ENCODE measurements at regions not wholly inside any gene's neighbourhood (a gene's known extent, or its start where the extent isn't known, plus 50 kb on each side); places are given as distances from the start of the nearest gene placed in this dataset.
A peak's percentile ranks its signal among the peaks of the same experiment; 100 is the strongest.
"Not testable (repeated sequence)": the region's sequence is repeated elsewhere in the genome, so short reads cannot be mapped to it uniquely, and the experiment has no call there.

GRCh38 chrX:131853440-131853839, 169.7 kb upstream of the STK26 start:
- no peaks in the 10 kb centered on the region for H3K36me3 Mint-ChIP-seq (ENCODE audit: low read depth)
- no peak overlapping the region for H3K4me3 Mint-ChIP-seq
- H3K27ac Mint-ChIP-seq, result no peak overlapping the region
- no peaks in the 10 kb centered on the region for H3K9me3 Mint-ChIP-seq
- H3K27me3 Mint-ChIP-seq (ENCODE audit: low read depth, poor library complexity), result no peaks in the 10 kb centered on the region
- TF ChIP-seq, protein P1, sequence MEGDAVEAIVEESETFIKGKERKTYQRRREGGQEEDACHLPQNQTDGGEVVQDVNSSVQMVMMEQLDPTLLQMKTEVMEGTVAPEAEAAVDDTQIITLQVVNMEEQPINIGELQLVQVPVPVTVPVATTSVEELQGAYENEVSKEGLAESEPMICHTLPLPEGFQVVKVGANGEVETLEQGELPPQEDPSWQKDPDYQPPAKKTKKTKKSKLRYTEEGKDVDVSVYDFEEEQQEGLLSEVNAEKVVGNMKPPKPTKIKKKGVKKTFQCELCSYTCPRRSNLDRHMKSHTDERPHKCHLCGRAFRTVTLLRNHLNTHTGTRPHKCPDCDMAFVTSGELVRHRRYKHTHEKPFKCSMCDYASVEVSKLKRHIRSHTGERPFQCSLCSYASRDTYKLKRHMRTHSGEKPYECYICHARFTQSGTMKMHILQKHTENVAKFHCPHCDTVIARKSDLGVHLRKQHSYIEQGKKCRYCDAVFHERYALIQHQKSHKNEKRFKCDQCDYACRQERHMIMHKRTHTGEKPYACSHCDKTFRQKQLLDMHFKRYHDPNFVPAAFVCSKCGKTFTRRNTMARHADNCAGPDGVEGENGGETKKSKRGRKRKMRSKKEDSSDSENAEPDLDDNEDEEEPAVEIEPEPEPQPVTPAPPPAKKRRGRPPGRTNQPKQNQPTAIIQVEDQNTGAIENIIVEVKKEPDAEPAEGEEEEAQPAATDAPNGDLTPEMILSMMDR (IDR thresholded peaks at IDR 0.05), result no peak
- H3K4me1 Mint-ChIP-seq, result peaks cover 5% of the 10 kb centered on the region
- no peak for DNase-seq

- Mint-ChIP-seq H3K9me3 (no peaks in the 10 kb centered on the region), H3K4me1 (peaks cover 5% of the 10 kb centered on the region), H3K36me3 (ENCODE audit: low read depth) (no peaks in the 10 kb centered on the region), H3K27me3 (ENCODE audit: low read depth, poor library complexity) (peaks cover 2% of the 10 kb centered on the region), H3K4me3 (no peak overlapping the region), H3K27ac (no peak overlapping the region)
- TF ChIP-seq, protein P1 (IDR thresholded peaks at IDR 0.05), result peak; percentile 17
- DNase-seq, result no peak
Observed at GRCh38 chrX:131854581-131854980, 168.5 kb upstream of the STK26 start.

- Mint-ChIP-seq H3K27me3 (ENCODE audit: low read depth, poor library complexity) (peaks cover 2% of the 10 kb centered on the region), H3K9me3 (no peaks in the 10 kb centered on the region), H3K27ac (no peak overlapping the region), H3K4me3 (no peak overlapping the region), H3K4me1 (no peaks in the 10 kb centered on the region), H3K36me3 (ENCODE audit: low read depth) (no peaks in the 10 kb centered on the region)
- TF ChIP-seq, protein P1 (IDR thresholded peaks at IDR 0.05), result no peak
- DNase-seq, result no peak
Observed at GRCh38 chrX:131861088-131861787, 161.9 kb upstream of the STK26 start.

DNA sequence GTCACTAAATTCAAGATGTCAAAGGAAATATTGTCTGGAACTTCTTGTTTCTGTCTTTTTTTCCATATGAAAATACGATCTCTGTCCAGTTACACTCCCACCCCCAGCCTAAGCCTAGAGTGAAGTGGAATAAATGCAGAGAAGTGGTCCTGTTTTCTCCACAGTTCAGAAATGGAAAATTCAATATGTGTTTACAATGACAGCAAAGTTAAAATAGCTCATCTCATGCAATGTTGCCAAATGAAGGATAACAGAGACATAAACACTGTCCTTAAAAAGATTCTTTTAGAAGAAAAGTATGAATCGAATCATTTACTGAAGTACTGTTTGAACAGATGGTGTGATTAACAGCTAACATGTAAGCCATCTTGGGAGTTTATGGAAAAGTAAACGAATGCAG, 160.8 kb upstream of the STK26 start:
- Mint-ChIP-seq H3K27ac (no peak overlapping the region), H3K4me1 (no peaks in the 10 kb centered on the region), H3K4me3 (no peak overlapping the region), H3K27me3 (ENCODE audit: low read depth, poor library complexity) (peaks cover 3% of the 10 kb centered on the region), H3K9me3 (no peaks in the 10 kb centered on the region), H3K36me3 (ENCODE audit: low read depth) (no peaks in the 10 kb centered on the region)
- DNase-seq, result no peak
- TF ChIP-seq, protein P1 (IDR thresholded peaks at IDR 0.05), result no peak

DNA sequence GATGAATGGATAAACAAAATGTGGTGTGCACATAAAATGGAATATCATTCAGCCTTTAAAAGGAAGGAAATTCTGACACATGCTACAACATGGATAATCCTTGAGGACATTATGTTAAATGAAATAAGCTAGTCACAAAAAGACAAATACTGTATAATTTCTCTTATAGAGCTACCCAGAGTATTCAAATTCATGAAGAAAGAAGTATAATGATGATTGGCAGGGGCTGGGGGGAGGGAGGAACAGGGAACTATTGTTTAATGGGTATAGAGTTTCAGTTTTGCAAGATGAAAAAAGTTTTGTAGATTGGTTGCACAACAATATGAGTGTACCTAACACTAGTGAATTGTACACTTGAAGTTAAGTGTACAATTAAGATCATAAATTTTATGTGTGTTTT, 153.9 kb upstream of the STK26 start:
- Mint-ChIP-seq H3K4me1 (no peaks in the 10 kb centered on the region), H3K9me3 (no peaks in the 10 kb centered on the region), H3K4me3 (no peak overlapping the region), H3K27ac (no peak overlapping the region), H3K27me3 (ENCODE audit: low read depth, poor library complexity) (peaks cover 5% of the 10 kb centered on the region), H3K36me3 (ENCODE audit: low read depth) (no peaks in the 10 kb centered on the region)
- DNase-seq, result no peak
- TF ChIP-seq, protein P1 (IDR thresholded peaks at IDR 0.05), result no peak

DNA sequence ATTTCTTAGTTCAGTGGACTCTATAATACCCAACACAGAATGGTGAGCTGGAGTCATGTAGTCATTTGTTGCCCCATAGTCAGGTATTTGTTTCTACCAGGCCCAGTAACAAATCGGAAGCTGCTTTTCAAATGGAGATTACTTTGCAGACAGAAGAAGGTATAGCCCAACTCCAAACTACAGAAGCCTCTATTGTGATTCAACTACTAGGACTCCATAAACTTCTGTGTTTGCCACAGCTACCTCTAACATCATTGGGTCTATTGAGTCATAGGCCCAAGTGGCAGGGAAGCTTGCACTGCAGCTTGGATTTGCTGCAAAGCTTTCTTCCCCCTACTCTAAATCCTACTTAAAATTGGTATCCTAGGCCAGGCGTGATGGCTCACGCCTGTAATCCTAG, 148.8 kb upstream of the STK26 start:
- TF ChIP-seq, protein P1 (IDR thresholded peaks at IDR 0.05), result no peak
- Mint-ChIP-seq H3K4me3 (no peak overlapping the region), H3K36me3 (ENCODE audit: low read depth) (no peaks in the 10 kb centered on the region), H3K4me1 (no peaks in the 10 kb centered on the region), H3K27ac (no peak overlapping the region), H3K27me3 (ENCODE audit: low read depth, poor library complexity) (peaks cover 3% of the 10 kb centered on the region), H3K9me3 (no peaks in the 10 kb centered on the region)
- no peak for DNase-seq

GRCh38 chrX:131875827-131876226, 147.3 kb upstream of the STK26 start:
- H3K4me1 Mint-ChIP-seq; H3K27me3 Mint-ChIP-seq (ENCODE audit: low read depth, poor library complexity); H3K36me3 Mint-ChIP-seq (ENCODE audit: low read depth); DNase-seq; H3K27ac Mint-ChIP-seq; H3K4me3 Mint-ChIP-seq; H3K9me3 Mint-ChIP-seq: not testable (repeated sequence)

Data from nephron progenitor cell (in vitro differentiated cells).